Stimulated activated naive CD8-positive, alpha-beta T cell treated with anti-CD3 and anti-CD28 coated beads, Interleukin-15, Interleukin-2, amounts not matched to agents 100 U/mL and 50 U/mL, for 24 hours (primary cell): ENCODE measurements at regions not wholly inside any gene's neighbourhood (a gene's known extent, or its start where the extent isn't known, plus 50 kb on each side); places are given as distances from the start of the nearest gene placed in this dataset.
"Not testable (repeated sequence)": the region's sequence is repeated elsewhere in the genome, so short reads cannot be mapped to it uniquely, and the experiment has no call there.

Source experiments
- ATAC-seq: fragments of 150-1000 bp; cut with Tn5 transposase; one replicate; pipeline ENCODE4 v1.10.0; 2021
- DNase-seq: peaks from one replicate; pipeline ENCODE4 v3.0.0; 2021

DNA sequence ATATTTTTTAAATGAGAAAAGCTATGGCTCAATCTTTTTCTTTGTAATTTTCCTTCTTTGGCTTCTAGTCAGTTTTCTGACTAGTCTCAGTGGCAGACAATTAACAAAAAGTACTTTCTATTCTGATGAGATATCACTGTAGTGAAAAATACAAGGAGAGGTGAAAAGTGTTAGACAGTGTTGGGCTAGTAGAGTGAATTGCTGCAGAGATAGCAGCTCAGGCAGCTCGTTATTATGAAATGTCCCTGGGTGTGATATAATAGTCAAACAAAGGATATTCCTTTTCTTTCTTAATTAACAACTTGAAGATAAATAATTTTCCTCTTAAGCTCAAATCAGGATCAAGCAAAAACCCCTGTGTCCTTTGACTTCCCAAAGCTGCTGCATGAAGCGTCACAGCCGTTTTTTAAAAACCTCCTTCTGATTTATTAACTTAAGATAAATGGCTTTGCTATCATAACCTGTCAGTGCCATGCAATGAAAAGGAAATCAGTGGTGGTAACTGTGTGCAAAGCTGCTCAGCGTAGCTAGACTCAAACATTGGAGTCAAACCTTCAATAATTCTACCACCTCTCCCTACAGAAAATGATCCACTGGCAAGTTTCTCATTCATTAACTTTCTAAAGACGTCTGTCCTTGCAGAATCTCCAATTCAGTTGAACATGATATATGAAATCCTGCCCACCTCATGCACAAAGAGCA lies 646.6 kb upstream of the PTBP2 start:
- DNase-seq (no peak), ATAC-seq (no peak)

GRCh38 chr1:96075704-96076455 lies 645.7 kb upstream of the PTBP2 start:
- DNase-seq, result no peak
- no peak for ATAC-seq

GRCh38 chr1:96076589-96076988 lies 645.0 kb upstream of the PTBP2 start:
- ATAC-seq (no peak), DNase-seq (no peak)

GRCh38 chr1:96079581-96079980 lies 642.0 kb upstream of the PTBP2 start:
- ATAC-seq (no peak), DNase-seq (no peak)

GRCh38 chr1:96080925-96081324 lies 640.7 kb upstream of the PTBP2 start:
- ATAC-seq (no peak), DNase-seq (no peak)

DNA sequence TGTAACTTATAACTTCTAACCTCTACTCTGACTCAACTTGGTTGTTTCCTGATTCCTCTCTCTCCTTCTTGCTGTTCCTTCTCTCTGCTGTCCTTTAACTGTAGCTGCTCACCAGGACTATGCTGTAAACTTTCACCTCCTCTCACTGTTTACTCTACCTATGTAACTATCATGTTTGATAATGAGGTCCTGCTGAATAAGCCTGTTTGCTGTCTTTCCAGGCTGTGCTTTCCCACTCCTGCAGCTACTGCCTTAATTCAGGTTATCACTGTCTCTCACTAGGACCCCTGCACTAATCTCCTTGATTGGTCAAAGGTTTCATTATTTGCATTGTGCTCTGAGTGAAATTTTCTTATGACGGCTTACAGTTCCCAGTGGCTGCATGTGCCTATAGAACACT lies 633.9 kb upstream of the PTBP2 start:
- ATAC-seq (no peak), DNase-seq (no peak)

- DNase-seq, result no peak
Observed at GRCh38 chr1:96090134-96090533, 631.5 kb upstream of the PTBP2 start.

GRCh38 chr1:96095849-96096612 lies 625.6 kb upstream of the PTBP2 start:
- no peak for DNase-seq
- no peak for ATAC-seq

More at GRCh38 chr1:96090134-96090533, 631.5 kb upstream of the PTBP2 start:
- no peak for ATAC-seq

GRCh38 chr1:96096613-96097321 lies 624.8 kb upstream of the PTBP2 start:
- DNase-seq, result no peak
- ATAC-seq, result no peak

DNA sequence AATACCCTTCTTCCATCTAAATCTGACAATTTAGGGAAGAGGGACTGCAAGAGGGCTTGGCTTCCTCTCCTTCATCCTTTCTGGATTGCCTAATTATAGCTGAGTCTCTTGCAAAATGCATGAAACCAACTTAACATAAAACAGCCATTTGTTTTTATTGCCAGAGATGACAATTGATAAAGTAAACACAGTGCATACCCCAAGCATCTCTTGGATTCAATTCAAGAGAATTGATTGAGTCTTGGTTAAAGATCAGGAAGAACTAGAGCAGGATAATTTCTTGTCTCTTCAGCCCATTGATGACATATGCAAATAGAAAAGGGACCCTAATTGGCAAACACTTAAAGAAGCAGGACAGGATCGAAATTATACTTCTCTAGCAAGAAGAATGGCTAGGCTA lies 617.1 kb upstream of the PTBP2 start:
- DNase-seq (no peak), ATAC-seq (no peak)

- DNase-seq (no peak), ATAC-seq (no peak)
Observed at GRCh38 chr1:96104906-96105305, 616.7 kb upstream of the PTBP2 start.

DNA sequence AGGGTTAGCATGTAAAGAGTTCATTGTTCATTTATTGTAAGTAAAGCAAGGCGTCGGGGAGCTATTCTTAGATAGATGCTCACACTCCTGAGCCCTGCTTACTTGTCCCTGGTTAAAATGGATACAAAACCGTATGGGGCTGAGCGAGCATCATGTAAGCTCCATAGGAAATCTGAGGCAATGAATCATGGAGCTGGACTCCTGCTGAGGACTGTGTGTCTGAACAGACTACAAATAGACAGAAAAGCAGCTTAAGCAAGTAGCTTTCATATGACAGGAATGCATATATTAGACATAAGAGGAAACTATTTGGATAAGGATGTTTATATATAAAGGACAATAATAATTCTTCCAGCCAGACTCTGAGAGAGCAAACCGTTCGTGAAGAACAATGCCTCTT lies 604.9 kb upstream of the PTBP2 start:
- no peak for DNase-seq
- no peak for ATAC-seq

- ATAC-seq, result no peak
- DNase-seq, result no peak
Observed at GRCh38 chr1:96130432-96130831, 591.2 kb upstream of the PTBP2 start.

DNA sequence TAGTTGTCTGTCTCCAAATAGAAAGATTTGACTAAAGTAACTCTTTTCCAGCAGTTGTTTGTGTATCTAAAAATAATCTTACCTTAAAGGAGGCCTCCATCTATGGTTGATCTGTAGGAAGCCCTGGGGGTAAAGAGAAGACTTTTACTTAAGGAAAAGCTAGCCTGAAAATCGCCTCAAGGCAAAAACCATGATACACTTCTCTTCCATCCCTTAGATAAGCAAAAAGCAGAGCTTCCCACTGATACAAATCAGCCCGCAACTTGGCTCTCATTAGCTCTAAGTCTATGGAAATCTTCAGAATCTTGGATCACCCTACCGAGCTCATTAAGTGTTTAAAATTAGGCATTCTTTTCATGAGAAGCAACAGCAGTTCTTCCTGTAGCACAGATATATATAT lies 576.9 kb upstream of the PTBP2 start:
- no peak for DNase-seq
- ATAC-seq, result no peak

GRCh38 chr1:96145492-96145891 lies 576.1 kb upstream of the PTBP2 start:
- DNase-seq (no peak), ATAC-seq (no peak)

- not testable (repeated sequence) for ATAC-seq, DNase-seq
Observed at GRCh38 chr1:96152957-96153356, 568.6 kb upstream of the PTBP2 start.

DNA sequence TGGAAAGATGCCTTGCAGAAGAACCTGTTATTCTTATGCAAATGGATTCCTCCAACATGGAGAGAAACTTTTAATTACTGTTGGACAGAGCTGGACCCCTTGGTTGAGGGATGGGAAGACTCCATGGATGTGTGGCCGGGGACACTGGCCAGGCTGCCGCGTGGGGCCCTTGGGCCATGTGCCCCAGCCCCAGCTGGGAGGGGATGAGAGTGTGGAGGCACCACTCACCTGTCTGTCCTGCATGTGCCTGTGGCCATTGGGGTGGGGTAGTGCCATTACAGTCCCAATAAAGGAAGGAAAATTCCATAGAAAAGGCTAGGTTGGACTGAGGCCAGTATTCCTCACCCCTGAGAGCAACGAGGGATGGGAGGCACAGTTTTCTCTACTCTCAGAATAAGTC lies 564.5 kb upstream of the PTBP2 start:
- ATAC-seq (no peak), DNase-seq (no peak)

GRCh38 chr1:96159379-96159778 lies 562.2 kb upstream of the PTBP2 start:
- DNase-seq (no peak), ATAC-seq (no peak)

GRCh38 chr1:96164053-96164452 lies 557.5 kb upstream of the PTBP2 start:
- no peak for DNase-seq
- ATAC-seq, result no peak

DNA sequence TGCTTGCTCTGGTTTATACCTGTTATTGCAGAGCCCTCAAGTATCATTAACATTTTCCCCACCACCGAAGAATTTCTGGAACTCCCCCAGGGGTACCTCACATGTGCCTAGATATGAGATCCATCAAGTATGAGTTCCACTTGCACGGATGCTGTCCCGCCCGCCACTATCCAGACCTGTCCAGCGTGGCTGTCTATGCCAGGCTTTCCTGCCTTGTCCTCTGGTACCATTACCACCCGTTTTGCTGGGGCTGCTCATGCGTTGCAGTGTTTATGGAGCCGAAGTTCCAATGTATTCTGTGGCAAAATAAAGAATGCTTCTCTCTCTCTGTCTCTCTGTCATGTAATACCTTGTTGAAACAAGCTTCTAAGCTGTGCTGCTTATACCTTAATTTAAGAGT lies 543.5 kb upstream of the PTBP2 start:
- DNase-seq (no peak), ATAC-seq (no peak)

- DNase-seq, result no peak
- no peak for ATAC-seq
Observed at GRCh38 chr1:96183485-96183884, 538.1 kb upstream of the PTBP2 start.

DNA sequence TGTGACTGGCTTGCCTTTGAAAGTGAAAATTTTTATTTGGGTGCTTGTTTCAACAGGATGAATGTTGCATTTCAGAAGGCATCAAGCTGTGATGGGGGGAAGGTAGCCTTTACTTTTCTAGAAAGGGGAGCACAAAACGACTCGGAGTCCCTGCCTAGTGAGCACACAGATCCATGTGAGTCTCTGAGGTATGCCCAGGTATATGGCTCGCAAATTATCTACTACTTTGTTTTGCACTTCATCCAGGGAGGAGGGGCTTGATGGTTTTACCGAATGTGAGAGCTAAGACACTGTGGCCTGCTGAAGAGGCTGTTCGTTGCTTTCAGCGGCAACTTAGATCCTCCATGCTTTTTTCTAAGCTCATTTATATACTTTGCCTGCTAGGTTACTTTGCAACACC lies 537.7 kb upstream of the PTBP2 start:
- no peak for DNase-seq
- ATAC-seq, result no peak

GRCh38 chr1:96185181-96185580 lies 536.4 kb upstream of the PTBP2 start:
- ATAC-seq (no peak), DNase-seq (no peak)
